Suppressor macrophage treated with lipopolysaccharide for 1 hour (primary cell): ENCODE measurements at regions not wholly inside any gene's neighbourhood (a gene's known extent, or its start where the extent isn't known, plus 50 kb on each side); places are given as distances from the start of the nearest gene placed in this dataset.

Experiments
- DNase-seq, 3 donors: peaks; one replicate each; pipeline ENCODE4 v3.0.0-alpha.2; 2020 to 2022

DNA sequence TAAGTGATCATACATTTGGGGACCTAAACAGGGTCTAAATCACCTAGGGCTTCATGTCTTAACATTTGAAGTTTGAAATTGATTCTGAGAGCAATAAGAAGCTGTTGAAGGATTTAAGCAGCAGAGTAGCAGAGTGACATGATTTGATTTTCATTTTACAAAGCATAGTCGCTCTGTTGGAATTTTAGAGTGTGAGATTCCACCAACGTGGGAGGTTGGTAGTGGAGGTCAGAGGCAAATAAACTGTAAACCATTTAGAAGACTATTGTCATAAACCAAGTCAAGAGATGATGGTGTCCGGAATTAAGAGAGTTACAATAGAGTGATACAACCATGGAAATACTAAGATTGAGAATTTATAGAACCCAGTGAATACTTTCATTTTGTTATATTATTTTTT, 52.7 kb upstream of the ZDHHC17 start:
- DNase-seq, result no peak

DNA sequence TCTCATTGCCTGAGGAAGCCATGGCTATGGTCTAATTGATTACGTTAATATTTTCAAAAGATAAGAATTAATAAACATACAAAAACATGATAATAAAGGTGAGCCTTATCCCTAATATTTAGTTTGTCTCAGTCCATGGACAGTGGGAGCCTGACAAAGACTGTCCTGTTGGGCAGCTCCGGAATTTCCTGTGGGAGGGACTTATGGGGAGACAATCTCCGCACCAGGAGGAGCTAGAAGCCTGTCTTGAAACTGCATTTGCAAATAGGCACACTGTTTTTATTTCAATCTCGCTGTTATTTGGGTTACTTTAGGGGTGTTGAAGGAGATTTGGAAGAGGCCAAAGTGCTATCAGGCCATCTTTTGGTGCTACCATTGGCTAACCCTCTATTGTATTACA, 50.8 kb upstream of the ZDHHC17 start:
- no peak for DNase-seq

DNA sequence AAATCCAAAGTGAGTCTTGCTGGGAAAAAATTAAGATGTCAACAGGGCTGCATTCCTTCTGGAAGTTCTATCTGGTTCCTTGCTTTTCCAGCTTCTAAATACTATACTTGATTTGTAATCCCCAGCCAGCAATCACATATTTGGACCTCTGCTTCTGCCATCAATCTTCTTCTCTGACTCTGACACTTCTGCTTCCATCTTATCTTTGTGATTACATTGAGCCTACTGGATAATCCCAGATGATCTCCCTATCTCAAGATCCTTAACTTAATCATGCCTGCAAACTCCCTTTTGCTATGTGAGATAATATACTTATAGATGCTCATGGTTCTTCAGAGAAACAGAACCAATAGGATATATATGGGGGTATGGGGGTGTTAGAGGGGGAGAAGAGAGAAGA, 49.9 kb upstream of the ZDHHC17 start:
- no peak for DNase-seq
